Cardiac fibroblast (primary cell): ENCODE measurements at regions not wholly inside any gene's neighbourhood (a gene's known extent, or its start where the extent isn't known, plus 50 kb on each side); places are given as distances from the start of the nearest gene placed in this dataset.

Experiments
- DNase-seq, 2 donors: peaks; one replicate each; pipeline versions ENCODE4 v3.0.0 to v3.0.0-alpha.2; 2010; ENCODE audit warnings: low read depth in 2 of 2
- H3K4me3 ChIP-seq, 2 donors: replicated peaks in 1 of 2; 1 replicate in 1 of 2; 2 replicates in 1 of 2; pipeline ENCODE4 v1.5.1; 2011; ENCODE audit warnings: low read depth in 2 of 2, low read length in 2 of 2, mild to moderate bottlenecking in 2 of 2, moderate library complexity in 1 of 2
- TF ChIP-seq, protein P1 (sequence below): IDR thresholded peaks from one replicate; pipeline ENCODE4 v1.5.1; 2011; ENCODE audit warnings: low read depth, mild to moderate bottlenecking, low read length, inconsistent platforms

DNA sequence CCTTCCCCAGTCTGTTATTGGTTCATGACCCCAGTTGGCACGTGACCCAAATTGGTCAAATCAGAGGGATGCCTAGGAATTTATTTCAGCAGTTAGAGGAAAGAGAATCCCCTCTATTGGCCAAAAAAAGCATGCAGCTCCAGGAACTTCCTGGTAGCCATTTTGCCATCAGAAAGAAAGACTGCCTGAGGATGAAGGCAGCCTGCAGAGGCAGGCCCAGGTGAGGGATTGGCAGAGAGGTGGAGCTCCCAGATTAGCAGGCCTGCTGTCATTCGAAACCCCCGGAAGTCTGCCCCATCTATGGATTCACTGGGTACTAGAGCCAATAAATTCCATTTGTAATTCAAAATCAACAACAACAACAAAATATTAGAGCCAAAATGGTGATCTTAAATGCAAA, 207.6 kb downstream of the CWF19L2 start:
- TF ChIP-seq, protein P1, sequence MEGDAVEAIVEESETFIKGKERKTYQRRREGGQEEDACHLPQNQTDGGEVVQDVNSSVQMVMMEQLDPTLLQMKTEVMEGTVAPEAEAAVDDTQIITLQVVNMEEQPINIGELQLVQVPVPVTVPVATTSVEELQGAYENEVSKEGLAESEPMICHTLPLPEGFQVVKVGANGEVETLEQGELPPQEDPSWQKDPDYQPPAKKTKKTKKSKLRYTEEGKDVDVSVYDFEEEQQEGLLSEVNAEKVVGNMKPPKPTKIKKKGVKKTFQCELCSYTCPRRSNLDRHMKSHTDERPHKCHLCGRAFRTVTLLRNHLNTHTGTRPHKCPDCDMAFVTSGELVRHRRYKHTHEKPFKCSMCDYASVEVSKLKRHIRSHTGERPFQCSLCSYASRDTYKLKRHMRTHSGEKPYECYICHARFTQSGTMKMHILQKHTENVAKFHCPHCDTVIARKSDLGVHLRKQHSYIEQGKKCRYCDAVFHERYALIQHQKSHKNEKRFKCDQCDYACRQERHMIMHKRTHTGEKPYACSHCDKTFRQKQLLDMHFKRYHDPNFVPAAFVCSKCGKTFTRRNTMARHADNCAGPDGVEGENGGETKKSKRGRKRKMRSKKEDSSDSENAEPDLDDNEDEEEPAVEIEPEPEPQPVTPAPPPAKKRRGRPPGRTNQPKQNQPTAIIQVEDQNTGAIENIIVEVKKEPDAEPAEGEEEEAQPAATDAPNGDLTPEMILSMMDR = no peak
- no peak for DNase-seq
- no peak overlapping the region for H3K4me3 ChIP-seq

DNA sequence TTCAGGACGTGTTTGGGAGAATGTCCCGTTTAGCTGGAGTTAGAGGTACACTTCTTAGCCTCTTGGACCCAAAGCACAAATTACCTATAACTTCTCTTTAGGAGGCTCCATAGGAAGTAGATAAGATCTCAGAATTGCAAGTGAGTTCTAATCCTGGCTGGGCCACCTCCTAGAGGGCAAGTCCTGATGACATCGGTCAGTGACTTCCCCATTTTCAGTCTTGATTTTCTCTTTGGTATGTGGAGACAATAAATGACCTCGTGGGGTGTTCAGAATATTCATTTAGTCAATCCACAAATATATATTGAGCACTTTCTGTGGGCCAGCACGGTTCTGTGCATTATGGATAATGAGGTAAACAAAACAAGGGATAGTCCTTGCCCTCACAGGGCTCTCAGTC, 208.6 kb downstream of the CWF19L2 start:
- TF ChIP-seq, protein P1 = no peak
- H3K4me3 ChIP-seq = no peak overlapping the region
- no peak for DNase-seq

DNA sequence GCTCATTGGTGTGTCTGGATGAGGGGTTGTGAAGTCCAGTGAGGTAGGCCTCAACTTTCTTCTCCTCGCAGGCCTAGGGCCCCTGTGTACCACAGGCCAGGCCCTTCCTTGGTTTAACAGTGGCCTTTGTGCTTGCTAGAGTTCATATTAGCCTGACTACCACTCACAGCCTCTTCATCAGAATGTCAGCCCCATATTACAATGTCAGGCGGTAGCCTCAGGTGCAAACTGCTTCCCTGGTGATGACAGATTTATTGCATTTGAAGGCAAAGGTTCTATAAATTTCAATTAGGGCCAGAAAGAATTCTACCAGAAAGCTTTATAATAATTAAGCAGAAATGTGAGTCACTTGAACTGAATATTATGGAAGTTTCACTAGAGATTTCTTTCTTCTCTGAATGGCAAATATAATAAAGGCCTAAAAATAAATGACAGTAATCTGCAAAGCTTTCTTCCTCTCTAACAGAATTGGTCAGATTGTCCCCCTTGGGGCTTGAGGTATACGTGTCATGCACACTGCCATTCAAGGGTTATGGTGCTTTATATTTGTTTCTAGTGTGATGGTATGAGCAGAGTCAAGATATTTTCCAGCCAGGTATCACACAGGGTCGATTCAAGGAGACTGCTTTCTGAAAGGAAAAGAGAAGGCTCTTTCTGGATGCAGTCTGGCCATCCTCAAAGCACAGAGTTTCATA, 210.3 kb downstream of the CWF19L2 start:
- DNase-seq = no peak
- TF ChIP-seq, protein P1 = no peak

DNA sequence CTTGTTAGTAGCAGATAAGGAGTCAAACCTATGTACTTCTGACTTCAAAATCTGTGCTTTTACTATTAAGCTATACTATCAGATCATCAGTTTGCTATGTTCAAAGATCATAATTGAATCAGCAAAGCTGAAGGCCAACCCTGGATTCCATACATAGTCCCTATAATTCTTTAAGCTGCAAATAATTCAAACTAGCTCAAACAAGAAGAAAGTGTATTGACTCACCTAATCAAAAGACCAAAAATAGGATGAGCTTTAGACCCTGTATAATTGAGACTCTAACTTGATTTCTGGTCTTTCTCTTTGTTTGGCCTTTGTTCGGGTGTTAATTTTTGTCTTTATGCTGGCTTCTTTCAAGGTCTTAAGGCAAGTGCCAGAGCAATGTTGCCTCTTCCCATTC, 213.7 kb downstream of the CWF19L2 start:
- TF ChIP-seq, protein P1 = no peak
- DNase-seq = no peak
- H3K4me3 ChIP-seq = no peak overlapping the region

More for the DNA sequence above, 210.3 kb downstream of the CWF19L2 start:
- H3K4me3 ChIP-seq = no peak overlapping the region

DNA sequence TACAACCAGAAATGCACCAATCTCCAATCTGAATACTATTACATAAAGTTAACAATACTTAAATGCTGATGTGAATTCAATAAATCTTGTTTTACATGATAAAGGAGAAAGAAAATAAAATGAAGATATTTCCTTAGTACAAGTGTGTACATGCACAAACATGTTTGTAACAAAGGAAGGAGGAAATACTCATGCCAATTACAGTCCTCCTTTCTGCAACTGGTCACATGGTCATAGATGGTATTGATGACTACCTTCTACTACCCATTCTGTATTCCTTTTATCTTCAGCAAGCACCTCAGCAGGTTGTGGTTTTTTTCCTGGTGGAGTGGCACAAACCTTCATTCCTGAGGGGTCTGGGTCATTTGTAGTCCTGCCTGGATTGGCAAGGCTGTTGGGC, 214.2 kb upstream of the GUCY1A2 start:
- TF ChIP-seq, protein P1 = no peak
- DNase-seq = no peak

DNA sequence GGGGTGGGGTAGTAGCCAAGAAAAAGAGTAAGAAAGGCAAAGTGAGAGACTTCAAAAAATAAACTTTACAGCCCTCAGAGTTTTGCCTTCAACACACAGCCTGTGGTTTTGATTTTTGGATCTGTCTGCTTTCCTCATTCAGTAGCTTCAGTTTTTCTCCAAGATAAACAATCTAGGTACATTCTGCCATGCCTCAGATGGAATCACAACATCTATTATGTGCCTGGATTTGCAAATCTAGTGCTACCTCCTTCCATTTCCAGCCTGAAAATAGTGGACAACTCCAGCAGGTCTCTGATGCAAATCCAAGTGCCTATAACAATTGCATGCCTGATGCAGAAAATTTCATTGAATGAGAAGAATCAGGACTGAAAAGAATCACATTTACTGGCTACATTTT, 206.6 kb upstream of the GUCY1A2 start:
- H3K4me3 ChIP-seq = no peak overlapping the region
- TF ChIP-seq, protein P1 = no peak

More for the DNA sequence above, 214.2 kb upstream of the GUCY1A2 start:
- H3K4me3 ChIP-seq = no peak overlapping the region

DNA sequence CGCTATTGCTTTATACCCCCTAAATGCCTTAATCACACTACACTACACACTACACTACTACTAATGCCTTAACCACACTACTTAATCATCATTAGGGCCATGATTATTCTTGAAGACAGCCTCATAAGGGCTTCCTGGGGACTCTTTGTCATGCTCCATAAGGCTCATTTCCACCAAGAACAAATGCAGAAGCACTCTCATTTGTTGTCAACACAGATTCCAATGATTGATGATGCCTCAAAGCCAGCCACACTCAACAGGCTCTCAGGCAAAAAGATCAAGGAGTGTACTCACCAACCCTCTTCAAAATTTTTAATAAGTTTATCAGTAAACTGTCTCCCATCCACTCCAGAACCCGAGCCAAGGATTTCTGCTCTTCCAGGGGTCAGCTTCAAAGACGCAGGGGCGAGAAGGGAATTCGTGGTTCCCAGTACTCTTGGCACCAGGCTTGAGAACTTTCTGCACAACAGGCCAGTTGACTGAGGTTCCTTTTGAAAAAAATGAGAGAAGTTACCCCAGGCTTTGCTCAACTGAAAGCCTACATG, 204.7 kb upstream of the GUCY1A2 start:
- TF ChIP-seq, protein P1 = no peak
- no peak overlapping the region for H3K4me3 ChIP-seq
- no peak for DNase-seq

More for the DNA sequence above, 206.6 kb upstream of the GUCY1A2 start:
- DNase-seq = no peak
